ENCODE measurements at regions not wholly inside any gene's neighbourhood (a gene's known extent, or its start where the extent isn't known, plus 50 kb on each side); places are given as distances from the start of the nearest gene placed in this dataset.

- intact Hi-C loops (cut with micrococcal nuclease; ENCODE audit: unreplicated experiment), result no loop called here
- no peak overlapping the region for H3K27ac ChIP-seq
- H3K27me3 ChIP-seq (ENCODE audit: insufficient read depth, low read depth), result no peaks in the 10 kb centered on the region
- H2AFZ ChIP-seq, result 0 out of 2 replicates have a peak overlapping the region, but pooled peaks have one; percentile 37
- TF ChIP-seq CTCF (conservative IDR thresholded peaks at IDR 0.05) (no peak), EZH2 (IDR thresholded peaks at IDR 0.05; ENCODE audit: low read depth) (no peak)
- no peaks in the 10 kb centered on the region for H3K4me1 ChIP-seq (replicated peaks; ENCODE audit: insufficient read depth)
- no peaks in the 10 kb centered on the region for H3F3A ChIP-seq (ENCODE audit: insufficient read depth, low read depth)
- H3K79me2 ChIP-seq (ENCODE audit: low read depth), result no peaks in the 10 kb centered on the region
- H4K20me1 ChIP-seq (ENCODE audit: insufficient read depth), result no peaks in the 10 kb centered on the region
- H3K9me3 ChIP-seq (ENCODE audit: insufficient read depth, low read depth), result no peaks in the 10 kb centered on the region
- DNase-seq, result no peak
- H3K36me3 ChIP-seq (ENCODE audit: low read depth), result no peaks in the 10 kb centered on the region
- POLR2A ChIA-PET (ENCODE audit: unreplicated experiment), result no interaction called here
- no peak overlapping the region for H3K4me3 ChIP-seq
- H3K9me2 ChIP-seq (ENCODE audit: insufficient read depth), result no peaks in the 10 kb centered on the region; the same call in 1 of the 2 replicates
- no peak overlapping the region for H3K4me2 ChIP-seq
- no TSS peak for BruUV-seq (replicated peaks)
- CTCF ChIA-PET, result no interaction called here
Observed at GRCh38 chr2:58604096-58604495, 363.0 kb upstream of the FANCL start.

- H3F3A ChIP-seq (ENCODE audit: insufficient read depth, low read depth), result no peaks in the 10 kb centered on the region
- no peak overlapping the region for H3K27ac ChIP-seq
- BruUV-seq (replicated peaks), result no TSS peak
- no peaks in the 10 kb centered on the region for H3K36me3 ChIP-seq (ENCODE audit: low read depth)
- H3K27me3 ChIP-seq (ENCODE audit: insufficient read depth, low read depth), result no peaks in the 10 kb centered on the region
- H3K79me2 ChIP-seq (ENCODE audit: low read depth), result no peaks in the 10 kb centered on the region
- H3K9me2 ChIP-seq (ENCODE audit: insufficient read depth), result no peaks in the 10 kb centered on the region; the same call in 1 of the 2 replicates
- no peak overlapping the region for H3K4me2 ChIP-seq
- H3K9me3 ChIP-seq (ENCODE audit: insufficient read depth, low read depth), result no peaks in the 10 kb centered on the region
- H4K20me1 ChIP-seq (ENCODE audit: insufficient read depth), result no peaks in the 10 kb centered on the region
- intact Hi-C loops (cut with micrococcal nuclease; ENCODE audit: unreplicated experiment), result no loop called here
- no peak overlapping the region for H2AFZ ChIP-seq
- H3K4me3 ChIP-seq, result no peak overlapping the region
- ChIA-PET POLR2A (ENCODE audit: unreplicated experiment) (no interaction called here), CTCF (no interaction called here)
- TF ChIP-seq CTCF (conservative IDR thresholded peaks at IDR 0.05) (no peak), EZH2 (IDR thresholded peaks at IDR 0.05; ENCODE audit: low read depth) (no peak)
- no peaks in the 10 kb centered on the region for H3K4me1 ChIP-seq (replicated peaks; ENCODE audit: insufficient read depth)
- DNase-seq, result no peak
Observed at GRCh38 chr2:58601017-58601416, 359.9 kb upstream of the FANCL start.

- Histone ChIP-seq H3K27me3 (ENCODE audit: insufficient read depth, low read depth) (no peaks in the 10 kb centered on the region), H3K9me3 (ENCODE audit: insufficient read depth, low read depth) (no peaks in the 10 kb centered on the region), H3K79me2 (ENCODE audit: low read depth) (no peaks in the 10 kb centered on the region), H3F3A (ENCODE audit: insufficient read depth, low read depth) (no peaks in the 10 kb centered on the region), H4K20me1 (ENCODE audit: insufficient read depth) (no peaks in the 10 kb centered on the region), H3K4me1 (replicated peaks; ENCODE audit: insufficient read depth) (no peaks in the 10 kb centered on the region), H2AFZ (no peak overlapping the region), H3K27ac (no peak overlapping the region), H3K9me2 (ENCODE audit: insufficient read depth) (no peaks in the 10 kb centered on the region), H3K4me2 (no peak overlapping the region), H3K36me3 (ENCODE audit: low read depth) (no peaks in the 10 kb centered on the region), H3K4me3 (no peak overlapping the region)
- POLR2A ChIA-PET (ENCODE audit: unreplicated experiment), result no interaction called here
- BruUV-seq (replicated peaks), result no TSS peak
- CTCF ChIA-PET, result interaction anchor here (0.6 kb wide), 1 partner anchor 141 kb away, joined by 4 read pairs; no protein-coding TSS in a partner anchor
- no peak for DNase-seq
- intact Hi-C loops (cut with micrococcal nuclease; ENCODE audit: unreplicated experiment), result no loop called here
- TF ChIP-seq EZH2 (IDR thresholded peaks at IDR 0.05; ENCODE audit: low read depth) (no peak), CTCF (conservative IDR thresholded peaks at IDR 0.05) (no peak)
Observed at GRCh38 chr2:58598171-58598570, 357.0 kb upstream of the FANCL start.

Data from PC-9 (cell line).